Heart left ventricle (tissue), 16 donors: ENCODE measurements at regions not wholly inside any gene's neighbourhood (a gene's known extent, or its start where the extent isn't known, plus 50 kb on each side); places are given as distances from the start of the nearest gene placed in this dataset.

ENCODE experiments used
- ATAC-seq, 4 donors: fragments of 200-7000 bp; cut with Tn5 transposase; one replicate each; pipeline ENCODE4 v1.9.1; 2020 to 2022; ENCODE audit warnings: moderate library complexity in 4 of 4, mild to moderate bottlenecking in 3 of 4, moderate number of reproducible peaks in 1 of 4
- DNase-seq, 5 donors: peaks; one replicate each; pipeline ENCODE4 v3.0.0-alpha.2; 2020
- H3K27ac ChIP-seq, 12 donors: fragments of 200-600 bp; sonication (generic) in 4 of 12; one replicate each; pipeline versions ENCODE4 v1.5.0 to v1.8.0; 2016 to 2022; ENCODE audit warnings: mild to moderate bottlenecking in 2 of 12
- H3K27me3 ChIP-seq, 9 donors: fragments of 200-600 bp; sonication (generic) in 2 of 9; one replicate each; pipeline versions ENCODE4 v1.5.1 to v1.8.0; 2016 to 2022; ENCODE audit warnings: mild to moderate bottlenecking in 3 of 9
- H3K36me3 ChIP-seq, 9 donors: fragments of 200-600 bp; sonication (generic) in 2 of 9; one replicate each; pipeline versions ENCODE4 v1.5.0 to v1.8.0; 2018 to 2022; ENCODE audit warnings: mild to moderate bottlenecking in 2 of 9
- H3K4me1 ChIP-seq, 12 donors: fragments of 200-600 bp; sonication (generic) in 4 of 12; one replicate each; pipeline versions ENCODE4 v1.5.0 to v1.8.0; 2016 to 2022; ENCODE audit warnings: mild to moderate bottlenecking in 3 of 12
- H3K4me3 ChIP-seq, 12 donors: fragments of 200-600 bp; sonication (generic) in 4 of 12; one replicate each; pipeline versions ENCODE4 v1.5.0 to v1.8.0; 2017 to 2022; ENCODE audit warnings: mild to moderate bottlenecking in 9 of 12, moderate library complexity in 4 of 12
- H3K9me3 ChIP-seq, 12 donors: fragments of 200-600 bp; sonication (generic) in 4 of 12; one replicate each; pipeline versions ENCODE4 v1.5.0 to v1.8.0; 2016 to 2022; ENCODE audit warnings: mild to moderate bottlenecking in 1 of 12
- POLR2A ChIP-seq, 2 donors: fragments of 450-650 bp; IDR thresholded peaks; one replicate each; pipeline ENCODE4 v1.6.1; 2017; ENCODE audit warnings: antibody characterized with exemption in 2 of 2, mild to moderate bottlenecking in 2 of 2, moderate library complexity in 2 of 2
- WGBS, 4 donors: extraction: QIAGEN DNeasy Blood & Tissue Kit in 2 of 4; methylation state at CpG; one replicate each; pipeline versions ENCODE4 v1.1.5 to v1.1.7; 2013 to 2018; 5-methylcytosine and 5-hydroxymethylcytosine counted together
- intact Hi-C, 10 donors: fragments of 100-400 bp; cut with DNase I; formaldehyde crosslinking; loops; one replicate each; pipeline versions ENCODE4 v1.11.1 to v1.14.2; 2022
- TF ChIP-seq, protein P1 (sequence below), 12 donors: fragments of 200-600 bp; sonication (generic) in 4 of 12; IDR thresholded peaks; one replicate each; pipeline versions ENCODE4 v1.5.0 to v1.8.0; 2018 to 2022; ENCODE audit warnings: antibody characterized with exemption in 12 of 12, mild to moderate bottlenecking in 5 of 12
- donor health status: ischemic (EF 13 %, LVEDD 7.1; RV severe dilation, severe dysfunction).
- donor health status: healthy with polysubstance abuse.
- donor health status: DM: no; HTN: yes; CAD: no.
- donor health status: DM: no; HTN: no; CAD: no.
- donor health status: ischemic (EF 25% LVEDD 6.9; RV normal size, moderate dysfunction).
- donor health status: ischemic (EF 25% LVEDD 5.7; RV mildly dilated, moderate dysfunction).
- donor health status: healthy.
- donor health status: DM: yes; HTN: yes; CAD: no.
- donor health status: ischemic (EF 35%, LVEDD 5.7; RV mildly dilated, moderate dysfunction).
- donor health status: nonischemic (EF 11% LVEDD 7.7; RV severe dilation, severe dysfunction).
- donor health status: DM: yes; HTN: yes; CAD: no.
- donor health status: PGD.
- donor health status: ischemic (EF 29% LVEDD 5.4; RV normal size, mild dysfunction).
- donor health status: nonischemic (EF 23%, LVEDD 6.1; RV moderate dilation, normal function).

DNA sequence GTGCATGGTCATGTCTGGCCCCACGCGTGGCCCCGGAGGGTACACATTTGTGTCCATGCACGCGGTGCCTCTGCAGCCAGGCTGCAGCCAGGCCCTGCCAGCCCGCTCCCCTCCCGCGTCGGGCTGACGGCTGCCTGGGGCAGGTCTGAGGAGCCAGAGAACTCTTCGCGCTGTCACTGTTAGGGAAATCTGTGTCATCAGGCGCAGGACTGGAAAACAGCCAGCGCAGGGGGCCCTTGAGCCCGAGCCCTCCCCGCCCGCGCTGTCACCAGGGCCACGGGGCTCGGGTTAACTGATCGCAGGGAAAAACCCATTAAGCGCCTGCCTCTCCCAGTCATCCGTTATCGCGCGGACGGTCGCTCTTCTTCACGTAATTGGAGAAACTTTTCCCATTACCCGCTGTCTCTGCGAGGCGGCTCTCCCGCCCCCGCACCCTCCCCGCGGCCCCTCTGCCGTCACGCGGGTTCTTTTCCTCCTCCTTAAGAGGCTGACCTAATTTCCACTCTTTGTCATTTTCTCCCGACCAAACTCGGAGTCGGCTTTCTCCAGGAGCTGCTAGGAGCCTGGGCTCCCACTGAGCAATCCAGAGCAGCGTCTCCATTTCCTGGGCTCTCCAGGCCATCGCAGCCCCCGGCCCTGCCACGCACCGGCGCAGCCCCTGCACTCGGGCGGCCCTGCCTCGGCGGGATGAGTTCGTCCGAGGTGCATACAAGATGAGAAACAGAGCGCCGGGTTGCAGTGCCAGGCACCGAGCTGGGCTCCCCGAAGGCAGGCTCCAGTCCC is 57.5 kb upstream of the PRR23E start:
- no peak for TF ChIP-seq POLR2A (IDR thresholded peaks at IDR 0.05)
- TF ChIP-seq, protein P1, sequence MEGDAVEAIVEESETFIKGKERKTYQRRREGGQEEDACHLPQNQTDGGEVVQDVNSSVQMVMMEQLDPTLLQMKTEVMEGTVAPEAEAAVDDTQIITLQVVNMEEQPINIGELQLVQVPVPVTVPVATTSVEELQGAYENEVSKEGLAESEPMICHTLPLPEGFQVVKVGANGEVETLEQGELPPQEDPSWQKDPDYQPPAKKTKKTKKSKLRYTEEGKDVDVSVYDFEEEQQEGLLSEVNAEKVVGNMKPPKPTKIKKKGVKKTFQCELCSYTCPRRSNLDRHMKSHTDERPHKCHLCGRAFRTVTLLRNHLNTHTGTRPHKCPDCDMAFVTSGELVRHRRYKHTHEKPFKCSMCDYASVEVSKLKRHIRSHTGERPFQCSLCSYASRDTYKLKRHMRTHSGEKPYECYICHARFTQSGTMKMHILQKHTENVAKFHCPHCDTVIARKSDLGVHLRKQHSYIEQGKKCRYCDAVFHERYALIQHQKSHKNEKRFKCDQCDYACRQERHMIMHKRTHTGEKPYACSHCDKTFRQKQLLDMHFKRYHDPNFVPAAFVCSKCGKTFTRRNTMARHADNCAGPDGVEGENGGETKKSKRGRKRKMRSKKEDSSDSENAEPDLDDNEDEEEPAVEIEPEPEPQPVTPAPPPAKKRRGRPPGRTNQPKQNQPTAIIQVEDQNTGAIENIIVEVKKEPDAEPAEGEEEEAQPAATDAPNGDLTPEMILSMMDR (IDR thresholded peaks at IDR 0.05), result no peak
- no peaks in the 10 kb centered on the region for H3K36me3 ChIP-seq
- DNase-seq, result peak; percentile 33 to 66 (median 63)
- H3K4me3 ChIP-seq, result peak overlapping the region in 10 of 12 donors; percentile 4 to 53 (median 38)
- peaks cover 0 to 18% (median 0%) of the 10 kb centered on the region in 9 donors for H3K27me3 ChIP-seq
- 3 to 6% (median 5%) methylated on average over 47 to 58 of the region's 58 CpGs for WGBS, 4 donors
- peak overlapping the region in 10 of 12 donors; percentile 34 to 85 (median 60) for H3K27ac ChIP-seq
- intact Hi-C loops, result loop anchor here in 1 of 10 donors (10.0 kb wide), 1 partner anchor 151 kb away; the partner anchor contains the start of gene PLXNA1
- peak in 3 of 4 donors; percentile 3 to 23 (median 6) for ATAC-seq
- no peaks in the 10 kb centered on the region for H3K9me3 ChIP-seq
- peaks cover 0 to 52% (median 20%) of the 10 kb centered on the region in 12 donors for H3K4me1 ChIP-seq

DNA sequence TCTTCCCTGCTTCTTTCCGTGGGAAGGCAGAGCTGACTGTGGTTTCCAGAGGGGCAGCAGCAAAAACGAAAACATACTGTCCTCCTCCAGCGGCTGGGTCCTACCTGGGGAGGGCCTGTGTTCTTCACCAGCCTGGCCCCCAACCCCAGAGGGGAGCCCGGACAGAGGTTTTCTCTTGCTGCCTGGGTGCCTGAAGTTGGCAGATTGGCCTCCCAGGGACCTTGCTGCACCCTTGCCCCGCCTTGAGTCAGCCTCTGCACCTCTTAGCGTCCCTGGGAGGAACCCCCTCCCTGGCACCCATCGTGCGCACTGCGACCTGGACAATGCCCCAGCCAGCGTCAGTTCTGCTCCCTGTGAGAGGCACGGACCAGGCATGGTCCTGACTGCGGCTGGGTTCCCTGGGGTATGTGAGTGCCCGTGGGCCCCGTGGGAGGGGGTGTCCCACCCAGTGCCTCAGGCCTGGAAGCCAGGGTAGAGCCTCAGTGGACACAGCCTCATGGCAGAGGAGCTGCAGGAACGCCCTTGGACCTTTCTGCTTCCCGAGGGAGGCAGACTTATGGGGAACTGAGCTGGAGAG is 56.8 kb upstream of the PRR23E start:
- ATAC-seq, result no peak
- TF ChIP-seq POLR2A (IDR thresholded peaks at IDR 0.05), result no peak
- TF ChIP-seq, protein P1 (IDR thresholded peaks at IDR 0.05), result no peak
- Histone ChIP-seq H3K27me3 (peaks cover 0 to 18% (median 0%) of the 10 kb centered on the region in 9 donors), H3K36me3 (no peaks in the 10 kb centered on the region), H3K9me3 (no peaks in the 10 kb centered on the region), H3K27ac (peak overlapping the region in 10 of 12 donors; percentile 34 to 85 (median 60)), H3K4me3 (peak overlapping the region in 6 of 12 donors; percentile 26 to 53 (median 44)), H3K4me1 (peaks cover 0 to 52% (median 20%) of the 10 kb centered on the region in 12 donors)
- WGBS, 4 donors, result 71 to 79% (median 77%) methylated on average over 8 to 16 of the region's 16 CpGs
- DNase-seq, result no peak
- intact Hi-C loops, result loop anchor here in 1 of 10 donors (10.0 kb wide), 1 partner anchor 151 kb away; the partner anchor contains the start of gene PLXNA1

DNA sequence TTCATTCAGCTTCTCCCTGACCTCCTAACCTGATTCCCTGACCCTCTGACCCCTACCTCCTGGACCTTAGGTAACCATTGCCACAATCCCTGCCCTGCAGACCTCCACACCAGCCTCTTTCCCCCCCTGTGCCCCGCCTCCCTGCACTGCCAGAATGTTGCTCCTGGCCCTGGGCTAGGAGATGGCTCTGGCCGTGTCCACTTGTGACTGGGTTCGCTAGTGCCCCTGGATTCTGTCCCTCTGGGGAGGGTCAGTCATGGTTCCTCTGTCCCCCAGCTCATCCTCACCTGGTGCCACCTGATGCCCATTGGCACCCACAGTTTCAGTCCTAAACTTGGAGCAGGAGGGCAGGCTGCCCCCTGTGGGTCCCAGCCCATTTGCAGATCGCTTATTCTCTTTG is 56.2 kb upstream of the PRR23E start:
- H3K4me1 ChIP-seq, result peaks cover 0 to 52% (median 18%) of the 10 kb centered on the region in 12 donors
- 86 to 90% (median 86%) methylated on average over 4 of the region's 4 CpGs for WGBS, 4 donors
- no peaks in the 10 kb centered on the region for H3K36me3 ChIP-seq
- ATAC-seq (no peak), DNase-seq (no peak)
- intact Hi-C loops, result loop anchor here in 1 of 10 donors (10.0 kb wide), 1 partner anchor 152 kb away; the partner anchor contains the start of gene PLXNA1
- peak overlapping the region in 5 of 12 donors; percentile 43 to 85 (median 66) for H3K27ac ChIP-seq
- H3K4me3 ChIP-seq, result no peak overlapping the region
- H3K9me3 ChIP-seq, result no peaks in the 10 kb centered on the region
- TF ChIP-seq, protein P1 (IDR thresholded peaks at IDR 0.05), result no peak
- no peak for TF ChIP-seq POLR2A (IDR thresholded peaks at IDR 0.05)
- H3K27me3 ChIP-seq, result peaks cover 0 to 18% (median 0%) of the 10 kb centered on the region in 9 donors

DNA sequence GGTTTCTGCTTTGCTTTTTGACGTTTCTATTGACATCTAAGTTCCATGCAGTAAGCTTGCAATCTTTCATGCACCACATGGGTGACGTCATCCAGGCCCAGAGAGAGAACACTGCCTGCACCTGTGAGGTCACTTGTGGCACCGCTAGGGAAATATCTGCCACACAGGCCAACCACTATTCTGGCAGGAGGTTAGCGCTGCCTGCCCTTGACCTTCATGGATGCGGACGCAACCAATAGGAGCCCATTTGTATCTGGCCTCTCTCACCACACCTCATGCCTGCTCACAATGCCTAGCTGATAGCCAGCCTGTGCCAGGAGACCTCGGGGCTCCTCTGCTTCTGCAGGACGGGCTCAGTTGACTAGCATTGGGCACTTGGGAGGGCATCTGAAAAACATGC is 55.8 kb upstream of the PRR23E start:
- DNase-seq (peak in 4 of 5 donors; percentile 53 to 79 (median 58)), ATAC-seq (peak; percentile 16 to 67 (median 49))
- intact Hi-C loops, result loop anchor here in 1 of 10 donors (10.0 kb wide), 1 partner anchor 152 kb away; the partner anchor contains the start of gene PLXNA1
- WGBS, 4 donors, result 45 to 50% (median 48%) methylated on average over 8 of the region's 8 CpGs
- Histone ChIP-seq H3K4me1 (peaks cover 0 to 52% (median 18%) of the 10 kb centered on the region in 12 donors), H3K27ac (peak overlapping the region in 6 of 12 donors; percentile 10 to 85 (median 60)), H3K27me3 (peaks cover 0 to 18% (median 0%) of the 10 kb centered on the region in 9 donors), H3K4me3 (no peak overlapping the region), H3K9me3 (no peaks in the 10 kb centered on the region), H3K36me3 (no peaks in the 10 kb centered on the region)
- TF ChIP-seq, protein P1 (IDR thresholded peaks at IDR 0.05), result no peak
- TF ChIP-seq POLR2A (IDR thresholded peaks at IDR 0.05), result no peak
